Mammary epithelial cell (primary cell): ENCODE measurements at regions not wholly inside any gene's neighbourhood (a gene's known extent, or its start where the extent isn't known, plus 50 kb on each side); places are given as distances from the start of the nearest gene placed in this dataset.
"Not testable (repeated sequence)": the region's sequence is repeated elsewhere in the genome, so short reads cannot be mapped to it uniquely, and the experiment has no call there.

Source experiments
- CTCF ChIP-seq, 2 donors: IDR thresholded peaks in 1 of 2; conservative IDR thresholded peaks in 1 of 2; 2 replicates each; pipeline ENCODE4 v1.5.1; 2011 to 2012; ENCODE audit warnings: inconsistent platforms in 2 of 2, low read length in 2 of 2, mild to moderate bottlenecking in 2 of 2, control low read depth in 1 of 2, low read depth in 1 of 2; ENCODE audit not compliant: insufficient read depth in 1 of 2; ENCODE audit errors: extremely low read depth in 1 of 2
- EZH2 ChIP-seq: IDR thresholded peaks from 2 replicates; pipeline ENCODE4 v1.6.1; 2012; ENCODE audit warnings: low read length, inconsistent platforms, borderline replicate concordance

GRCh38 chr14:106741086-106741827 lies 1214.9 kb downstream of the TMEM121 start:
- peak; percentile 8 to 34 for TF ChIP-seq CTCF (conservative IDR thresholded peaks at IDR 0.05 in 1 of 2, IDR thresholded peaks at IDR 0.05 in 1 of 2; ENCODE audit: extremely low read depth in 1 of 2, insufficient read depth in 1 of 2, low read depth in 1 of 2, low read length in 2 of 2)
- not testable (repeated sequence) for TF ChIP-seq EZH2
